Sigmoid colon (tissue), 4 donors: ENCODE measurements at regions not wholly inside any gene's neighbourhood (a gene's known extent, or its start where the extent isn't known, plus 50 kb on each side); places are given as distances from the start of the nearest gene placed in this dataset.

Experiments used
- CTCF ChIP-seq, 4 experiments: fragments of 450-650 bp in 3 of 4; fragments of 200-600 bp in 1 of 4; IDR thresholded peaks; one replicate each; pipeline ENCODE4 v1.5.1; 2016 to 2019; ENCODE audit warnings: antibody characterized with exemption in 4 of 4, mild to moderate bottlenecking in 3 of 4, moderate library complexity in 2 of 4
- EP300 ChIP-seq, 4 donors: sonication (generic); formaldehyde crosslinking; IDR thresholded peaks; one replicate each; pipeline ENCODE4 v1.6.1; 2017; ENCODE audit warnings: antibody characterized with exemption in 4 of 4
- POLR2A ChIP-seq, 2 donors: fragments of 450-650 bp; IDR thresholded peaks; one replicate each; pipeline ENCODE4 v1.6.1; 2016; ENCODE audit warnings: antibody characterized with exemption in 2 of 2, mild to moderate bottlenecking in 2 of 2, moderate library complexity in 2 of 2

- no peak for TF ChIP-seq CTCF (IDR thresholded peaks at IDR 0.05)
- TF ChIP-seq POLR2A (IDR thresholded peaks at IDR 0.05), result no peak
- TF ChIP-seq EP300 (IDR thresholded peaks at IDR 0.05), result no peak
These were observed 518.0 kb downstream of the ZNF516 start for GRCh38 chr18:75977081-75977480.
